HG03342 (cell line): ENCODE measurements at regions not wholly inside any gene's neighbourhood (a gene's known extent, or its start where the extent isn't known, plus 50 kb on each side); places are given as distances from the start of the nearest gene placed in this dataset.

Experiments used
- ATAC-seq: cut with Tn5 transposase; IDR thresholded peaks from one replicate; pipeline ENCODE4 v1.9.1; 2021; ENCODE audit warnings: mild to moderate bottlenecking, moderate library complexity; ENCODE audit not compliant: unreplicated experiment

- ATAC-seq = no peak
Measured at GRCh38 chr15:61500951-61501620, 272.0 kb upstream of the RORA start.

- ATAC-seq = no peak
Measured at GRCh38 chr15:61500523-61500922, 271.4 kb upstream of the RORA start.

GRCh38 chr15:61499376-61499775 lies 270.3 kb upstream of the RORA start:
- ATAC-seq = no peak

GRCh38 chr15:61489571-61489970 lies 260.5 kb upstream of the RORA start:
- no peak for ATAC-seq

GRCh38 chr15:61483599-61483998 lies 254.5 kb upstream of the RORA start:
- ATAC-seq = no peak

- ATAC-seq = no peak
Measured at GRCh38 chr15:61481886-61482285, 252.8 kb upstream of the RORA start.

- no peak for ATAC-seq
Measured at GRCh38 chr15:61480863-61481262, 251.8 kb upstream of the RORA start.

- no peak for ATAC-seq
Measured at GRCh38 chr15:61480295-61480694, 251.2 kb upstream of the RORA start.

GRCh38 chr15:61479613-61480012 lies 250.5 kb upstream of the RORA start:
- no peak for ATAC-seq

- ATAC-seq = no peak
Measured at GRCh38 chr15:61476741-61477140, 247.6 kb upstream of the RORA start.

GRCh38 chr15:61474796-61475195 lies 245.7 kb upstream of the RORA start:
- ATAC-seq = no peak

GRCh38 chr15:61467823-61468222 lies 238.7 kb upstream of the RORA start:
- ATAC-seq = no peak

GRCh38 chr15:61459785-61460707 lies 230.9 kb upstream of the RORA start:
- ATAC-seq = no peak

GRCh38 chr15:61457050-61457733 lies 228.1 kb upstream of the RORA start:
- no peak for ATAC-seq

- no peak for ATAC-seq
Measured at GRCh38 chr15:61449186-61449702, 220.1 kb upstream of the RORA start.

- ATAC-seq = no peak
Measured at GRCh38 chr15:61447981-61448380, 218.9 kb upstream of the RORA start.

- ATAC-seq = no peak
Measured at GRCh38 chr15:61444585-61444984, 215.5 kb upstream of the RORA start.

GRCh38 chr15:61442821-61443220 lies 213.7 kb upstream of the RORA start:
- ATAC-seq = no peak

- no peak for ATAC-seq
Measured at GRCh38 chr15:61441891-61442290, 212.8 kb upstream of the RORA start.

GRCh38 chr15:61426466-61426865 lies 197.4 kb upstream of the RORA start:
- no peak for ATAC-seq

GRCh38 chr15:61425934-61426333 lies 196.8 kb upstream of the RORA start:
- ATAC-seq = no peak
